NB4 (cell line): ENCODE measurements at regions not wholly inside any gene's neighbourhood (a gene's known extent, or its start where the extent isn't known, plus 50 kb on each side); places are given as distances from the start of the nearest gene placed in this dataset.

Experiments
- DNase-seq: peaks from one replicate; pipeline ENCODE4 v3.0.0; 2010; ENCODE audit warnings: low read depth
- H3K4me3 ChIP-seq: one replicate; pipeline ENCODE4 v1.5.1; 2011; ENCODE audit warnings: mild to moderate bottlenecking, low read depth, low read length, moderate library complexity
- MYC ChIP-seq: IDR thresholded peaks from 2 replicates; pipeline ENCODE4 v1.6.1; 2011; ENCODE audit warnings: low read depth, low read length
- POLR2A ChIP-seq: IDR thresholded peaks from 2 replicates; pipeline ENCODE4 v1.6.1; 2011; ENCODE audit warnings: mild to moderate bottlenecking; ENCODE audit not compliant: insufficient read length; ENCODE audit errors: extremely low read depth
- TF ChIP-seq, protein P1 (sequence below): IDR thresholded peaks from one replicate; pipeline ENCODE4 v1.5.1; 2012; ENCODE audit warnings: low read depth, low read length
- TF ChIP-seq, protein P2 (sequence below): IDR thresholded peaks from 2 replicates; pipeline ENCODE4 v1.6.1; 2011; ENCODE audit warnings: low read depth, low read length

GRCh38 chr7:68109299-68109698 is 1112.7 kb downstream of the TYW1 start:
- no peak overlapping the region for H3K4me3 ChIP-seq
- peak; percentile 18 for DNase-seq
- TF ChIP-seq, protein P1, sequence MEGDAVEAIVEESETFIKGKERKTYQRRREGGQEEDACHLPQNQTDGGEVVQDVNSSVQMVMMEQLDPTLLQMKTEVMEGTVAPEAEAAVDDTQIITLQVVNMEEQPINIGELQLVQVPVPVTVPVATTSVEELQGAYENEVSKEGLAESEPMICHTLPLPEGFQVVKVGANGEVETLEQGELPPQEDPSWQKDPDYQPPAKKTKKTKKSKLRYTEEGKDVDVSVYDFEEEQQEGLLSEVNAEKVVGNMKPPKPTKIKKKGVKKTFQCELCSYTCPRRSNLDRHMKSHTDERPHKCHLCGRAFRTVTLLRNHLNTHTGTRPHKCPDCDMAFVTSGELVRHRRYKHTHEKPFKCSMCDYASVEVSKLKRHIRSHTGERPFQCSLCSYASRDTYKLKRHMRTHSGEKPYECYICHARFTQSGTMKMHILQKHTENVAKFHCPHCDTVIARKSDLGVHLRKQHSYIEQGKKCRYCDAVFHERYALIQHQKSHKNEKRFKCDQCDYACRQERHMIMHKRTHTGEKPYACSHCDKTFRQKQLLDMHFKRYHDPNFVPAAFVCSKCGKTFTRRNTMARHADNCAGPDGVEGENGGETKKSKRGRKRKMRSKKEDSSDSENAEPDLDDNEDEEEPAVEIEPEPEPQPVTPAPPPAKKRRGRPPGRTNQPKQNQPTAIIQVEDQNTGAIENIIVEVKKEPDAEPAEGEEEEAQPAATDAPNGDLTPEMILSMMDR = no peak
- no peak for TF ChIP-seq MYC
- TF ChIP-seq POLR2A = no peak
- TF ChIP-seq, protein P2, sequence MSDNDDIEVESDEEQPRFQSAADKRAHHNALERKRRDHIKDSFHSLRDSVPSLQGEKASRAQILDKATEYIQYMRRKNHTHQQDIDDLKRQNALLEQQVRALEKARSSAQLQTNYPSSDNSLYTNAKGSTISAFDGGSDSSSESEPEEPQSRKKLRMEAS = no peak

DNA sequence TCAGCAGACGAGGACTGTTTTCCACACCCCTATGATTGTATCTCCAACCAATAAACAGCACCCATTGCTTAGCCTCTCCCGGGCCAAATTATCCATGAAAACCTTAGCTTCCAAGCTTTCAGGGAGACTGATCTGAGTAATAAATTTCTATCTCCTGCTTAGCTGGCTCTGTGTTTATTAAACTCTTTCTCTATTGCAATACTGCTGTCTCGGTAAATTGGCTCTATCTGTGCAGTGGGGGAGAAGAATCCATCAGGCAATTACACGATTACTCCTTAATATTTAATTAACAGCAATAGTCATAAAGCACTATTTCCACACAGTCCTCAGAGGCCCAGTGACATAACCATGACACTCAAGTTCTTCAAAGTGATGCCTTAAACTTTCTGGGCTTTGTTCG is 1122.8 kb downstream of the TYW1 start:
- H3K4me3 ChIP-seq = no peak overlapping the region
- no peak for DNase-seq
- no peak for TF ChIP-seq MYC
- TF ChIP-seq, protein P2 = no peak
- TF ChIP-seq POLR2A = no peak
- TF ChIP-seq, protein P1 = no peak

GRCh38 chr7:68121056-68121455 is 1124.4 kb downstream of the TYW1 start:
- H3K4me3 ChIP-seq = no peak overlapping the region
- TF ChIP-seq, protein P1 = no peak
- TF ChIP-seq POLR2A (no peak), MYC (no peak)
- TF ChIP-seq, protein P2 = no peak
- no peak for DNase-seq

DNA sequence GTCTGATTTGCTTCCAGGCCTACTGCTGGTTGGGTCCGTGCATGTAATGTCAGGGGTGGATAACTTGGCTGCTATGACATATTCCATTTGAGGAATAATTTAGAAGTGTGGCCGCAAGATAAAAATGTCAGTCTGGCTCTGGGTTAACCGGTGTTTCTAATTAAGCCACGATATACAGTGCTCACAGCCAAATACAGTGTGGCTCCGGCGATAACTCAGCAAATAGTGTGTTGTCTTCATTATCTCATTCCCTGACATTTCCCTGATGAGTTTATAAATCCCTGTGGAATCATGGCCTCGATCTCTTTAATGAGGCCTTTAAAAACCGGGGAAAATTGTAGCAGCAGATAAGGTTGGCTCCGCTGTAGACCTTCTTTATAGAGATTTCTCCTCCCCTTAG is 1125.0 kb downstream of the TYW1 start:
- TF ChIP-seq, protein P2 = no peak
- H3K4me3 ChIP-seq = no peak overlapping the region
- DNase-seq = no peak

DNA sequence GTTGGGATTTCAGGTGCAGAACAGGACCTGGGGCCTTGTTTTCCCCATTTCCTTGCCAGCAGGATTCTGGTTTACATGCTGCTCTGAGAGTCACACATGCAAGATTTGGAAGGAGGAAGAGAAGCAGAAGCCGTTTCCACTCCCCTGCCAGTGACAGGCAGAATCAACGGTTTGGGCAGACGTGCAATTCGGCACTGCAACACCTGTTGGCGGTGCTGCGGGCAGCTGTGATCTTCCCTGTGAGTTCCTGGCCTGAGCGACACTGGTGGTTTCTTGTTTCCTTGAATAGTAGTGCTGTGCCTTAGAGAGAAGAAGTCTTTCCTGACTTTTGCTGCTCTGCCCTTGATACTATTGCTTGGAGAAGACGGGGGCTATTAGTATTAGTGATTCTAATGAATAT is 1126.2 kb downstream of the TYW1 start:
- DNase-seq = no peak
- TF ChIP-seq POLR2A = no peak
- no peak for TF ChIP-seq MYC
- TF ChIP-seq, protein P2 = no peak
- TF ChIP-seq, protein P1 = no peak
- H3K4me3 ChIP-seq = no peak overlapping the region

DNA sequence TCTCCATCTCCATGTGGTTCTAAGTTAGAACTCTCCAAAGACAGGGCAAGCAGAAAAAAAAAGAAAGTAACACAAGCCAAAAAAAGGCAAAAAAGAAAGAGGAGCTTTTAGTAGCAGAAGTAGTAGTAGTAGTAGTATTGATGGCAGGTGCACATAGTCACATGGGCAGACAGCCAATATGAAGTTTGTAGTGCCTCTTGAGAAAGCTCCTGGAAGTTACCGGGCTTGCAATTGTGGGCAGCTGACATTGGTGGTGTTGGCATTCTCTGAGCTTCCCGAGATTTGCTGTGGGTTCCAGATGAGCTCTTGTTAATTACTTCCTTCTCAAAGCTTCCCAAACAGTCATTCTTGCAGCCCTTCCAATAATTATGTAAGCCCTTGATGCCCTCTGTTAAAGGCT is 1128.5 kb downstream of the TYW1 start:
- TF ChIP-seq MYC (no peak), POLR2A (no peak)
- TF ChIP-seq, protein P1 = no peak
- TF ChIP-seq, protein P2 = no peak
- no peak for DNase-seq
- no peak overlapping the region for H3K4me3 ChIP-seq
